Endothelial cell of umbilical vein (primary cell): ENCODE measurements at regions not wholly inside any gene's neighbourhood (a gene's known extent, or its start where the extent isn't known, plus 50 kb on each side); places are given as distances from the start of the nearest gene placed in this dataset.

ENCODE experiments used
- BruUV-seq: library from RNA; stranded (reverse); fragments of 400-500 nt; replicated peaks from 2 replicates; lab custom pipeline; 2021; lab: Mats Ljungman, UMichigan
- CTCF ChIA-PET: fragments of 300-600, 350-600 bp; sonication (Branson Sonifier 250); formaldehyde crosslinking; loops from one replicate; lab custom pipeline; 2021; ENCODE audit warnings: antibody characterized with exemption, inconsistent platforms; lab: Charles Lee
- POLR2A ChIA-PET: fragments of 300-600, 350-600 bp; sonication (Branson Sonifier 250); formaldehyde crosslinking; loops from one replicate; lab custom pipeline; 2021; ENCODE audit warnings: antibody characterized with exemption, inconsistent platforms; lab: Charles Lee
- DNase-seq: peaks from one replicate; pipeline ENCODE4 v3.0.0-alpha.2; 2011; ENCODE audit warnings: low read depth, low spot score
- FAIRE-seq: peaks from 2 replicates; lab custom pipeline; 2011; peaks lifted over from hg19 to GRCh38; lab: Jason Lieb, UNC
- H2AFZ ChIP-seq: 2 replicates; pipeline ENCODE4 v1.6.0; 2012; ENCODE audit warnings: low read depth, low read length, control low read depth, inconsistent platforms
- H3K27ac ChIP-seq: 2 replicates; pipeline ENCODE4 v1.5.1; 2011; ENCODE audit warnings: low read depth, mild to moderate bottlenecking, control low read depth, low read length, moderate library complexity; ENCODE audit not compliant: insufficient read depth
- H3K27me3 ChIP-seq, 2 experiments: 2 replicates each; pipeline versions ENCODE4 v1.6.0 to v1.6.1; 2011; ENCODE audit warnings: low read length in 2 of 2, mixed read lengths in 1 of 2; ENCODE audit not compliant: control insufficient read depth in 2 of 2, insufficient read depth in 2 of 2
- H3K36me3 ChIP-seq, 2 experiments: 2 replicates in 1 of 2; 3 replicates in 1 of 2; pipeline ENCODE4 v1.5.1; 2011; ENCODE audit warnings: low read length in 2 of 2, mild to moderate bottlenecking in 1 of 2, moderate library complexity in 1 of 2; ENCODE audit not compliant: control insufficient read depth in 2 of 2, insufficient read depth in 2 of 2; ENCODE audit errors: extremely low read depth in 1 of 2
- H3K4me1 ChIP-seq: 3 replicates; pipeline ENCODE4 v1.5.1; 2011; ENCODE audit warnings: mild to moderate bottlenecking, low read length; ENCODE audit not compliant: control insufficient read depth, insufficient read depth; ENCODE audit errors: extremely low read depth
- H3K4me2 ChIP-seq: 2 replicates; pipeline ENCODE4 v1.6.1; 2011; ENCODE audit warnings: low read length, control low read depth, mixed read lengths; ENCODE audit not compliant: insufficient read depth
- H3K4me3 ChIP-seq, 3 experiments: fragments of 200-600 bp in 1 of 3; sonication (generic), shearing (Covaris generic) in 1 of 3; replicated peaks in 1 of 3; 2 replicates each; pipeline ENCODE4 v1.5.1; 2011 to 2016; ENCODE audit warnings: control low read depth in 3 of 3, low read length in 3 of 3, mild to moderate bottlenecking in 2 of 3, inconsistent platforms in 1 of 3, low read depth in 1 of 3, moderate library complexity in 1 of 3; ENCODE audit not compliant: insufficient read depth in 1 of 3
- H3K79me2 ChIP-seq: 2 replicates; pipeline ENCODE4 v1.6.0; 2012; ENCODE audit warnings: low read length, inconsistent platforms; ENCODE audit not compliant: control insufficient read depth, insufficient read depth
- H3K9ac ChIP-seq: replicated peaks from 2 replicates; pipeline ENCODE3; 2011; ENCODE audit warnings: low read length, control low read depth; ENCODE audit not compliant: insufficient read depth; ENCODE audit errors: extremely low read depth
- H3K9me1 ChIP-seq: replicated peaks from 3 replicates; pipeline ENCODE4 v1.6.0; 2011; ENCODE audit warnings: mild to moderate bottlenecking, low read length; ENCODE audit not compliant: control insufficient read depth, insufficient read depth; ENCODE audit errors: extremely low read depth
- H3K9me3 ChIP-seq: replicated peaks from 2 replicates; pipeline ENCODE4 v1.5.1; 2012; ENCODE audit warnings: low read length, inconsistent platforms; ENCODE audit not compliant: control insufficient read depth, insufficient read depth
- H4K20me1 ChIP-seq: replicated peaks from 2 replicates; pipeline ENCODE3; 2011; ENCODE audit warnings: mild to moderate bottlenecking, low read length; ENCODE audit not compliant: control insufficient read depth, insufficient read depth; ENCODE audit errors: extremely low read depth
- EZH2 ChIP-seq: IDR thresholded peaks from 2 replicates; pipeline ENCODE4 v1.6.1; 2012; ENCODE audit warnings: borderline replicate concordance, low read depth, mild to moderate bottlenecking, moderate library complexity, low read length, inconsistent platforms; ENCODE audit not compliant: severe bottlenecking
- FOS ChIP-seq: IDR thresholded peaks from 2 replicates; pipeline ENCODE4 v1.6.1; 2011; ENCODE audit warnings: mild to moderate bottlenecking, low read length, moderate library complexity, borderline replicate concordance; ENCODE audit not compliant: insufficient read depth
- GATA2 ChIP-seq: IDR thresholded peaks from 2 replicates; pipeline ENCODE4 v1.7.0; 2011; ENCODE audit warnings: low read depth, mild to moderate bottlenecking, moderate library complexity, mixed read lengths, low read length; ENCODE audit not compliant: insufficient read length, insufficient read depth
- JUN ChIP-seq: IDR thresholded peaks from 2 replicates; pipeline ENCODE4 v1.6.1; 2011; ENCODE audit warnings: borderline replicate concordance, low read depth; ENCODE audit not compliant: insufficient read length, insufficient read depth
- MAX ChIP-seq: IDR thresholded peaks from 2 replicates; pipeline ENCODE4 v1.6.1; 2011; ENCODE audit not compliant: insufficient read depth, insufficient read length
- MYC ChIP-seq: IDR thresholded peaks from one replicate; pipeline ENCODE4 v1.6.1; 2011; ENCODE audit warnings: mild to moderate bottlenecking, low read depth, low read length
- POLR2A ChIP-seq: IDR thresholded peaks from 2 replicates; pipeline ENCODE4 v1.6.1; 2012; ENCODE audit warnings: low read depth, mild to moderate bottlenecking, control low read depth, low read length
- POLR2AphosphoS5 ChIP-seq: IDR thresholded peaks from 2 replicates; pipeline ENCODE4 v1.6.1; 2012; ENCODE audit warnings: low read depth, mild to moderate bottlenecking, control low read depth, low read length, moderate library complexity; ENCODE audit not compliant: insufficient read depth
- dilution Hi-C: fragments of 300-500 bp; cut with MboI; formaldehyde crosslinking; loops from one replicate; pipeline ENCODE4 v1.15.0; 2019; ENCODE audit warnings: low sequenced_read_pairs; ENCODE audit not compliant: extremely low pct_ligation_motif_present
- intact Hi-C: fragments of 100-400 bp; cut with micrococcal nuclease; formaldehyde crosslinking; loops from one replicate; pipeline ENCODE4 v1.10.0; 2022
- TF ChIP-seq, protein P1 (sequence below), 2 donors: IDR thresholded peaks; 1 replicate in 1 of 2; 2 replicates in 1 of 2; pipeline ENCODE4 v1.5.1; 2011; ENCODE audit warnings: low read length in 2 of 2, mild to moderate bottlenecking in 2 of 2, moderate library complexity in 2 of 2, control low read depth in 1 of 2, inconsistent platforms in 1 of 2, low read depth in 1 of 2; ENCODE audit not compliant: insufficient read depth in 1 of 2; ENCODE audit errors: extremely low read depth in 1 of 2

DNA sequence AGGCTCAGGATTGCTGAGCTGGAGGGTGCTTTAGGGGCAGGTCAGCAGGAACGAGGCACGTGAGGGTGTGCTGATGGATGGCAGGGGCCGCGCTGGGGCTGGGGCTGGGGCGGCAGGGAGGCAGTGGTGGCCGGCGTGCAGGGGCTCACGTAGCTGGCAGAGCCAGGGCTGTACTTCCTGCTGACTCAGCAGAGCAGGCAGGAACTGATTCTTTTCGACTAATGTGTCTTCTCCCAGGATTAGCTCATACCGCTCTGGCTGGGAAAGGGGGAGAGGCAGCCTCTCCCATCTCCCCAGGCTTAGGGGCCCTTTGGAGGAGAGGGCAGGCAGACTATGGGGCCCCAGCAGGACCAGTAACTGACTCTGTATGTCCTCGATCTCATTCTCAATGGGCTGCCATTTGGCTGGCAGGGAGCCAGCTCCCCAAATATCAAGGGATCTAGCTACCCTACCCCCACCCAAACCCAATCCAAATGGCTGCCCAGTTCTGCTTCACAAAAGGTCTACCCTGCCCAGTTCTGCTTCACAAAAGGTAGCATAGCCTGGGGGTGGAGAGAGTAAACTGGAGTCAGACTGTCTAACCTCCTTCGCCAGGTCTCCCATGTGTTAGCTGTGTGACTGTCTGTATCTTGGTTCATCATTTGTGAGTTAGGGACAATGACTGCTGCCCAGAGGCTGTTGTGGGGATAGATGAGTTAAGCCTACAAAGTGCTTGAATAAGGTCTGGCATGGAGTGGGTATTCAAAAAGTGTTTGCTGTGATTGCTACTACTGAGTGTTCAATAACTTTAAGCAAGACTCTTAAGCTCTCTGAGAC lies 100.1 kb upstream of the SLC2A1 start:
- Histone ChIP-seq H3K4me1 (no peaks in the 10 kb centered on the region), H3K79me2 (no peaks in the 10 kb centered on the region), H2AFZ (no peak overlapping the region), H3K27ac (no peak overlapping the region), H3K36me3 (no peaks in the 10 kb centered on the region), H3K9ac (no peak overlapping the region), H3K27me3 (peaks cover 0 to 17% of the 10 kb centered on the region in 2 experiments), H4K20me1 (no peaks in the 10 kb centered on the region), H3K4me3 (no peak overlapping the region), H3K4me2 (no peak overlapping the region), H3K9me3 (no peaks in the 10 kb centered on the region), H3K9me1 (no peaks in the 10 kb centered on the region)
- peak; percentile 7 for DNase-seq
- dilution Hi-C loops (loop anchor here (25.0 kb wide), 1 partner anchor 146 kb away; no protein-coding TSS in a partner anchor), intact Hi-C loops (no loop called here)
- POLR2A ChIA-PET: no interaction called here
- FAIRE-seq: no peak
- TF ChIP-seq POLR2AphosphoS5 (no peak), FOS (no peak)
- CTCF ChIA-PET: interaction anchor here (0.6 to 2.1 kb wide), 5 partner anchors 9 to 146 kb away, joined by 3 to 21 read pairs (median 4); no protein-coding TSS in a partner anchor
- BruUV-seq: no TSS peak

GRCh38 chr1:43058056-43058455 lies 99.4 kb upstream of the SLC2A1 start:
- Histone ChIP-seq H3K79me2 (no peaks in the 10 kb centered on the region), H3K4me1 (no peaks in the 10 kb centered on the region), H3K9ac (no peak overlapping the region), H3K36me3 (no peaks in the 10 kb centered on the region), H3K9me3 (no peaks in the 10 kb centered on the region), H2AFZ (no peak overlapping the region), H3K27ac (no peak overlapping the region), H3K4me2 (no peak overlapping the region), H4K20me1 (no peaks in the 10 kb centered on the region), H3K4me3 (no peak overlapping the region), H3K27me3 (peaks cover 0 to 17% of the 10 kb centered on the region in 2 experiments), H3K9me1 (no peaks in the 10 kb centered on the region)
- TF ChIP-seq MYC: no peak
- no peak for TF ChIP-seq EZH2
- TF ChIP-seq, protein P1, sequence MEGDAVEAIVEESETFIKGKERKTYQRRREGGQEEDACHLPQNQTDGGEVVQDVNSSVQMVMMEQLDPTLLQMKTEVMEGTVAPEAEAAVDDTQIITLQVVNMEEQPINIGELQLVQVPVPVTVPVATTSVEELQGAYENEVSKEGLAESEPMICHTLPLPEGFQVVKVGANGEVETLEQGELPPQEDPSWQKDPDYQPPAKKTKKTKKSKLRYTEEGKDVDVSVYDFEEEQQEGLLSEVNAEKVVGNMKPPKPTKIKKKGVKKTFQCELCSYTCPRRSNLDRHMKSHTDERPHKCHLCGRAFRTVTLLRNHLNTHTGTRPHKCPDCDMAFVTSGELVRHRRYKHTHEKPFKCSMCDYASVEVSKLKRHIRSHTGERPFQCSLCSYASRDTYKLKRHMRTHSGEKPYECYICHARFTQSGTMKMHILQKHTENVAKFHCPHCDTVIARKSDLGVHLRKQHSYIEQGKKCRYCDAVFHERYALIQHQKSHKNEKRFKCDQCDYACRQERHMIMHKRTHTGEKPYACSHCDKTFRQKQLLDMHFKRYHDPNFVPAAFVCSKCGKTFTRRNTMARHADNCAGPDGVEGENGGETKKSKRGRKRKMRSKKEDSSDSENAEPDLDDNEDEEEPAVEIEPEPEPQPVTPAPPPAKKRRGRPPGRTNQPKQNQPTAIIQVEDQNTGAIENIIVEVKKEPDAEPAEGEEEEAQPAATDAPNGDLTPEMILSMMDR (IDR thresholded peaks at IDR 0.05; ENCODE audit: extremely low read depth in 1 of 2, insufficient read depth in 1 of 2, low read depth in 1 of 2, low read length in 2 of 2): no peak
- no peak for TF ChIP-seq FOS
- TF ChIP-seq POLR2A: no peak
- no peak for TF ChIP-seq JUN
- TF ChIP-seq POLR2AphosphoS5: no peak
- TF ChIP-seq MAX: no peak
- TF ChIP-seq GATA2: no peak
- dilution Hi-C loops: loop anchor here (25.0 kb wide), 1 partner anchor 146 kb away; no protein-coding TSS in a partner anchor
- intact Hi-C loops: no loop called here
- POLR2A ChIA-PET: no interaction called here
- DNase-seq (no peak), FAIRE-seq (no peak)
- CTCF ChIA-PET: interaction anchor here (0.8 to 2.1 kb wide), 4 partner anchors 10 to 145 kb away, joined by 3 to 21 read pairs (median 4); no protein-coding TSS in a partner anchor
- BruUV-seq: no TSS peak
